Lower leg skin (tissue), 4 donors: ENCODE measurements at regions not wholly inside any gene's neighbourhood (a gene's known extent, or its start where the extent isn't known, plus 50 kb on each side); places are given as distances from the start of the nearest gene placed in this dataset.
"Not testable (repeated sequence)": the region's sequence is repeated elsewhere in the genome, so short reads cannot be mapped to it uniquely, and the experiment has no call there.

Experiments used
- DNase-seq, 2 donors: peaks; one replicate each; pipeline ENCODE4 v3.0.0-alpha.2; 2019; ENCODE audit warnings: low spot score in 2 of 2
- H3K4me3 ChIP-seq: fragments of 200-600 bp; sonication (generic); 2 replicates; pipeline ENCODE4 v1.5.1; 2017; ENCODE audit warnings: mild to moderate bottlenecking, low read depth; ENCODE audit not compliant: poor library complexity, severe bottlenecking
- CTCF ChIP-seq, 3 donors: fragments of 450-650 bp; IDR thresholded peaks; one replicate each; pipeline ENCODE4 v1.5.1; 2016; ENCODE audit warnings: antibody characterized with exemption in 3 of 3, mild to moderate bottlenecking in 3 of 3, moderate library complexity in 2 of 3
- POLR2A ChIP-seq, 2 donors: fragments of 450-650 bp; IDR thresholded peaks; one replicate each; pipeline ENCODE4 v1.6.1; 2016 to 2017; ENCODE audit warnings: antibody characterized with exemption in 2 of 2, mild to moderate bottlenecking in 1 of 2, moderate library complexity in 1 of 2
- WGBS, 2 donors: methylation state at CpG; one replicate each; pipeline ENCODE4 v1.1.5; 2018; 5-methylcytosine and 5-hydroxymethylcytosine counted together
- intact Hi-C: fragments of 100-400 bp; cut with DNase I; formaldehyde crosslinking; loops from one replicate; pipeline ENCODE4 v1.15.0; 2023; ENCODE audit warnings: low total_unique reads

DNA sequence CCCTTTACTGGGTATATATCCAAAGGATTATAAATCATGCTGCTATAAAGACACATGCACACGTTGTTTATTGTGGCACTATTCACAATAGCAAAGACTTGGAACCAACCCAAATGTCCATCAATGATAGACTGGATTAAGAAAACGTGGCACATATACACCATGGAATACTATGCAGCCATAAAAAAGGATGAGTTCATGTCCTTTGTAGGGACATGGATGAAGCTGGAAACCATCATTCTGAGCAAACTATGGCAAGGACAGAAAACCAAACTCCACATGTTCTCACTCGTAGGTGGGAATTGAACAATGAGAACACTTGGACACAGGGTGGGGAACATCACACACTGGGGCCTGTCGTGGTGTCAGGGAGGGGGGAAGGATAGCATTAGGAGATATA is 59.2 kb downstream of the CXorf49B start:
- H3K4me3 ChIP-seq, intact Hi-C loops: not testable (repeated sequence)
- DNase-seq = peak in 1 of 2 donors; percentile 37
- WGBS, 2 donors = 72 to 80% methylated on average over 4 of the region's 4 CpGs

- intact Hi-C loops = no loop called here
- WGBS, 2 donors = 76 to 81% methylated on average over 5 to 12 of the region's 12 CpGs
- H3K4me3 ChIP-seq = no peak overlapping the region
- TF ChIP-seq POLR2A (IDR thresholded peaks at IDR 0.05) (no peak), CTCF (IDR thresholded peaks at IDR 0.05) (no peak)
- peak in 1 of 2 donors; percentile 66 for DNase-seq
Observed at GRCh38 chrX:71823391-71824057, 60.4 kb downstream of the CXorf49B start.

- WGBS, 2 donors = 81 to 83% methylated on average over 3 to 5 of the region's 6 CpGs
- TF ChIP-seq POLR2A (IDR thresholded peaks at IDR 0.05) = no peak
- no peak for TF ChIP-seq CTCF (IDR thresholded peaks at IDR 0.05)
- DNase-seq = no peak
- no peak overlapping the region for H3K4me3 ChIP-seq
- intact Hi-C loops = no loop called here
Observed at GRCh38 chrX:71828086-71828485, 64.9 kb downstream of the CXorf49B start.

DNA sequence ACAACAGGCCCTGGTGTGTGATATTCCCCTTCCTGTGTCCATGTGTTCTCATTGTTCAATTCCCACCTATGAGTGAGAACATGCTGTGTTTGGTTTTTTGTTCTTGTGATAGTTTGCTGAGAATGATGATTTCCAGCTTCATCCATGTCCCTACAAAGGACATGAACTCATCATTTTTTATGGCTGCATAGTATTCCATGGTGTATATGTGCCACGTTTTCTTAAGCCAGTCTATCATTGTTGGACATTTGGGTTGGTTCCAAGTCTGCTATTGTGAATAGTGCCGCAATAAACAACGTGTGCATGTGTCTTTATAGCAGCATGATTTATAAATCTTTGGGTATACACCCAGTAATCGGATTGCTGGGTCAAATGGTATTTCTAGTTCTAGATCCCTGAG is 72.6 kb upstream of the NHSL2 start:
- DNase-seq, H3K4me3 ChIP-seq, intact Hi-C loops: not testable (repeated sequence)
- 65 to 69% methylated on average over 4 of the region's 4 CpGs for WGBS, 2 donors

GRCh38 chrX:71846429-71846828 is 64.2 kb upstream of the NHSL2 start:
- no peak overlapping the region for H3K4me3 ChIP-seq
- WGBS, 2 donors = 65 to 75% methylated on average over 1 of the region's 1 CpG
- no peak for DNase-seq
- TF ChIP-seq POLR2A (IDR thresholded peaks at IDR 0.05) (no peak), CTCF (IDR thresholded peaks at IDR 0.05) (no peak)
- intact Hi-C loops = no loop called here

DNA sequence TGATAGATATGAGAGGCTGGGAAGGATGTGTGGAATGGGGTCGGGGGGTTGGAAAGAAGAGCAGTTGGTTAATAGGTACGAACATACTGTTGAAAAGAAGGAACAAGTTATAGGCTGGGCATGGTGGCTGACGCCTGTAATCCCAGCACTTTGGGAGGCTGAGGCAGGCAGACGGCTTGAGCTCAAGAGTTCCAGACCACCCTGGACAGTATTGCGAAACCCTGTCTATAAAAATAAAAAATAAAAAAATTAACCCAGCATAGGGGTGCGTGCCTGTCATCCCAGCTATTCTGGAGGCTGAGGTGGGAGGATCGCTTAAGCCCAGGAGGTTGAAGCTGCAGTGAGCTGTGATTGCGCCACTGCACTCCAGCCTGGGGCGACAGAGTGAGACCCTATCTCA is 58.5 kb upstream of the NHSL2 start:
- H3K4me3 ChIP-seq = no peak overlapping the region
- TF ChIP-seq CTCF (IDR thresholded peaks at IDR 0.05) (no peak), POLR2A (IDR thresholded peaks at IDR 0.05) (no peak)
- intact Hi-C loops = no loop called here
- DNase-seq = no peak
- 80 to 84% methylated on average over 9 of the region's 9 CpGs for WGBS, 2 donors

DNA sequence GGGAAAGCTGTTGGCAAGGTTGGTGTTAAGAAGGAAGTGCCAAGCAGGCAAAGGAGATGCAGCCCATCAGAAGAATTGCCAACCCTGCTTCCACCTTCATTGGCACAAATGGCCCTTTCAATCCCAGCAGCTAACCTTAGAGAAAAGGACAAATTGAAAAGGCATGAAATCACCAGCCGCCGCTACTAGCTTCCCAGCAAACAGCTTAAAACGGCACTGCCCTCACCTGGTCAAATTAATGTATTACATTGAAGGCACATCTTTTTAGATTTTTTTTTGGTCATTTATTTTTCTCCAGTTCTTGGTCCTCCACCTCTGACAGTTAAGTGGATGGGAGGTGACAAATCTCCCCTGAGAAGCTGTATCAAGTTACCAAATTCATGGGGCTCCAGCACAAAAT is 51.0 kb upstream of the NHSL2 start:
- WGBS, 2 donors = 2 to 4% methylated on average over 3 of the region's 3 CpGs
- intact Hi-C loops = no loop called here
- DNase-seq = no peak
- TF ChIP-seq CTCF (IDR thresholded peaks at IDR 0.05) (no peak), POLR2A (IDR thresholded peaks at IDR 0.05) (no peak)
- no peak overlapping the region for H3K4me3 ChIP-seq
